ENCODE measurements at regions not wholly inside any gene's neighbourhood (a gene's known extent, or its start where the extent isn't known, plus 50 kb on each side); places are given as distances from the start of the nearest gene placed in this dataset.
"Not testable (repeated sequence)": the region's sequence is repeated elsewhere in the genome, so short reads cannot be mapped to it uniquely, and the experiment has no call there.

GRCh38 chr12:111150921-111151840 lies 217.7 kb downstream of the PHETA1 start:
- no peak for DNase-seq

- no peak for DNase-seq
Measured at GRCh38 chr12:111150360-111150759, 218.5 kb downstream of the PHETA1 start.

- no peak for DNase-seq
Measured at GRCh38 chr12:111149299-111149698, 219.6 kb downstream of the PHETA1 start.

GRCh38 chr12:111148005-111148404 lies 220.9 kb downstream of the PHETA1 start:
- no peak for DNase-seq

- no peak for DNase-seq
Measured at GRCh38 chr12:111143271-111143670, 222.9 kb upstream of the MYL2 start.

GRCh38 chr12:111141205-111141604 lies 220.8 kb upstream of the MYL2 start:
- DNase-seq: no peak

- DNase-seq: no peak
Measured at GRCh38 chr12:111138016-111138415, 217.6 kb upstream of the MYL2 start.

GRCh38 chr12:111135293-111135832 lies 215.0 kb upstream of the MYL2 start:
- DNase-seq: no peak

- no peak for DNase-seq
Measured at GRCh38 chr12:111130336-111130735, 210.0 kb upstream of the MYL2 start.

GRCh38 chr12:111129149-111129767 lies 208.9 kb upstream of the MYL2 start:
- DNase-seq: no peak

- no peak for DNase-seq
Measured at GRCh38 chr12:111126331-111126730, 206.0 kb upstream of the MYL2 start.

- no peak for DNase-seq
Measured at GRCh38 chr12:111124183-111124582, 203.8 kb upstream of the MYL2 start.

- DNase-seq: no peak
Measured at GRCh38 chr12:111123390-111123789, 203.0 kb upstream of the MYL2 start.

- DNase-seq: no peak
Measured at GRCh38 chr12:111122458-111122878, 202.1 kb upstream of the MYL2 start.

- DNase-seq: no peak
Measured at GRCh38 chr12:111121840-111122239, 201.5 kb upstream of the MYL2 start.

GRCh38 chr12:111120578-111120977 lies 200.2 kb upstream of the MYL2 start:
- no peak for DNase-seq

- no peak for DNase-seq
Measured at GRCh38 chr12:111117017-111117416, 196.6 kb upstream of the MYL2 start.

- not testable (repeated sequence) for DNase-seq
Measured at GRCh38 chr12:111113313-111113712, 192.9 kb upstream of the MYL2 start.

- no peak for DNase-seq
Measured at GRCh38 chr12:111112311-111113098, 192.1 kb upstream of the MYL2 start.

- no peak for DNase-seq
Measured at GRCh38 chr12:111111681-111112080, 191.3 kb upstream of the MYL2 start.

- DNase-seq: no peak
Measured at GRCh38 chr12:111110556-111110955, 190.2 kb upstream of the MYL2 start.

GRCh38 chr12:111108726-111109125 lies 188.3 kb upstream of the MYL2 start:
- no peak for DNase-seq
